ACHN (cell line): ENCODE measurements at regions not wholly inside any gene's neighbourhood (a gene's known extent, or its start where the extent isn't known, plus 50 kb on each side); places are given as distances from the start of the nearest gene placed in this dataset.
"Not testable (repeated sequence)": the region's sequence is repeated elsewhere in the genome, so short reads cannot be mapped to it uniquely, and the experiment has no call there.

Experiments
- DNase-seq: peaks from one replicate; pipeline ENCODE4 v3.0.0-alpha.2; 2015
- in situ Hi-C: cut with HindIII; loops from 2 replicates; pipeline ENCODE4 v1.10.0; 2017; ENCODE audit warnings: low sequenced_read_pairs, low pct_ligation_motif_present, low pct_unique_long_range_greater_than_20kb

- no peak for DNase-seq
- in situ Hi-C loops, result no loop called here
Measured at GRCh38 chr2:116098049-116098448, 1655.6 kb downstream of the DPP10 start.

- in situ Hi-C loops, result no loop called here
Measured at GRCh38 chr2:116109471-116109870, 1667.0 kb downstream of the DPP10 start.

GRCh38 chr2:116117845-116118244 is 1675.4 kb downstream of the DPP10 start:
- in situ Hi-C loops, result no loop called here
- DNase-seq, result no peak

More at GRCh38 chr2:116109471-116109870, 1667.0 kb downstream of the DPP10 start:
- DNase-seq, result no peak

GRCh38 chr2:116132833-116133232 is 1681.7 kb upstream of the DDX18 start:
- in situ Hi-C loops, result no loop called here

GRCh38 chr2:116133381-116133942 is 1681.0 kb upstream of the DDX18 start:
- in situ Hi-C loops, result no loop called here
- DNase-seq, result no peak

More at GRCh38 chr2:116132833-116133232, 1681.7 kb upstream of the DDX18 start:
- no peak for DNase-seq

GRCh38 chr2:116141891-116142474 is 1672.5 kb upstream of the DDX18 start:
- no peak for DNase-seq
- in situ Hi-C loops, result no loop called here

- in situ Hi-C loops, result no loop called here
- DNase-seq, result no peak
Measured at GRCh38 chr2:116142644-116143227, 1671.8 kb upstream of the DDX18 start.

GRCh38 chr2:116145031-116145430 is 1669.5 kb upstream of the DDX18 start:
- DNase-seq, result no peak
- in situ Hi-C loops, result no loop called here

GRCh38 chr2:116148361-116148760 is 1666.1 kb upstream of the DDX18 start:
- in situ Hi-C loops, result no loop called here
- no peak for DNase-seq

- no peak for DNase-seq
- in situ Hi-C loops, result no loop called here
Measured at GRCh38 chr2:116153729-116154128, 1660.8 kb upstream of the DDX18 start.

GRCh38 chr2:116160657-116161056 is 1653.8 kb upstream of the DDX18 start:
- no peak for DNase-seq
- in situ Hi-C loops, result no loop called here

GRCh38 chr2:116162395-116162794 is 1652.1 kb upstream of the DDX18 start:
- in situ Hi-C loops, result no loop called here
- DNase-seq, result no peak

GRCh38 chr2:116167107-116167506 is 1647.4 kb upstream of the DDX18 start:
- in situ Hi-C loops, result no loop called here
- DNase-seq, result no peak

- DNase-seq, result no peak
- in situ Hi-C loops, result no loop called here
Measured at GRCh38 chr2:116180072-116180471, 1634.4 kb upstream of the DDX18 start.

- in situ Hi-C loops, DNase-seq: not testable (repeated sequence)
Measured at GRCh38 chr2:116190684-116191083, 1623.8 kb upstream of the DDX18 start.

- no peak for DNase-seq
- in situ Hi-C loops, result no loop called here
Measured at GRCh38 chr2:116200086-116200485, 1614.4 kb upstream of the DDX18 start.

GRCh38 chr2:116211719-116212118 is 1602.8 kb upstream of the DDX18 start:
- DNase-seq, result no peak
- in situ Hi-C loops, result no loop called here

- in situ Hi-C loops, result no loop called here
- no peak for DNase-seq
Measured at GRCh38 chr2:116222793-116223192, 1591.7 kb upstream of the DDX18 start.

GRCh38 chr2:116223912-116224311 is 1590.6 kb upstream of the DDX18 start:
- in situ Hi-C loops, result no loop called here
- no peak for DNase-seq

GRCh38 chr2:116224610-116225009 is 1589.9 kb upstream of the DDX18 start:
- in situ Hi-C loops, result no loop called here
- DNase-seq, result no peak
